BLaER1 treated with 17β-estradiol and CSF1 and Interleukin-3, amounts not matched to agents 10 nM and 100 nM (cell line): ENCODE measurements at regions not wholly inside any gene's neighbourhood (a gene's known extent, or its start where the extent isn't known, plus 50 kb on each side); places are given as distances from the start of the nearest gene placed in this dataset.

Experiments used
- H3K27ac ChIP-seq, 11 experiments: shearing (Covaris generic); formaldehyde crosslinking; 2 replicates each; pipeline ENCODE4 v1.8.1; 2022
- H3K27me3 ChIP-seq, 11 experiments: shearing (Covaris generic); formaldehyde crosslinking; 2 replicates each; pipeline ENCODE4 v1.8.1; 2022
- H3K36me3 ChIP-seq, 11 experiments: shearing (Covaris generic); formaldehyde crosslinking; 2 replicates each; pipeline ENCODE4 v1.8.1; 2022
- H3K4me1 ChIP-seq, 10 experiments: shearing (Covaris generic); formaldehyde crosslinking; 2 replicates each; pipeline ENCODE4 v1.8.1; 2022
- H3K4me2 ChIP-seq, 11 experiments: shearing (Covaris generic); formaldehyde crosslinking; 2 replicates each; pipeline ENCODE4 v1.8.1; 2022
- H3K4me3 ChIP-seq, 10 experiments: shearing (Covaris generic); formaldehyde crosslinking; 2 replicates each; pipeline ENCODE4 v1.8.1; 2022
- H3K9ac ChIP-seq, 11 experiments: shearing (Covaris generic); formaldehyde crosslinking; 2 replicates each; pipeline ENCODE4 v1.8.1; 2022
- H3K9me3 ChIP-seq, 11 experiments: shearing (Covaris generic); formaldehyde crosslinking; replicated peaks in 1 of 11; 2 replicates each; pipeline ENCODE4 v1.8.1; 2022
- H4K20me1 ChIP-seq, 11 experiments: shearing (Covaris generic); formaldehyde crosslinking; 2 replicates each; pipeline ENCODE4 v1.8.1; 2022
- Cebpa-rat ChIP-seq, 11 experiments: shearing (Covaris generic); IDR thresholded peaks; 2 replicates each; pipeline ENCODE4 v1.8.1; 2022

DNA sequence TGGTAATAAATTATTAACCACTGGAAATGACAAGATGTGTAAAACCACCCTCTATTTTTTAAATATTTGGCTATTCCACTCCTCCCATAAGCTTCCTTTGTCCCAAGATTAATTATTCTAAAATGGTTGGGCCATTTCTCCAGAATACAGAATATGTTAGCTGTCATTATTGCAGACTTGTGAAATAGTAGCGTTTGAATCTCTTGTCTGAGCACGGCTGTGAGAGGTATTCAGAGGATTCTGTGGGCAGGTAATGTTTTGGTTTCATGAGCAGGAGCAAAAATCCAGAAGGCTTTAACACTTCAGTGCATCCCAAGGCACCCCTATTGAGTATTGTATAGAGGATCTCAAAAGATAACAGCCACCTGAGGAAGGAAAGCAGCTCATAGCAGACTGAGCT, 256.0 kb downstream of the UQCRFS1 start:
- no peak overlapping the region for H3K9ac ChIP-seq
- no peaks in the 10 kb centered on the region for H4K20me1 ChIP-seq
- no peak overlapping the region for H3K4me2 ChIP-seq
- no peak overlapping the region for H3K4me3 ChIP-seq
- TF ChIP-seq Cebpa-rat (IDR thresholded peaks at IDR 0.05) = no peak
- H3K9me3 ChIP-seq = peaks cover 11 to 23% (median 16%) of the 10 kb centered on the region in 11 experiments; a peak in 19 of 22 replicates
- no peaks in the 10 kb centered on the region for H3K36me3 ChIP-seq
- no peaks in the 10 kb centered on the region for H3K4me1 ChIP-seq
- no peak overlapping the region for H3K27ac ChIP-seq
- H3K27me3 ChIP-seq = no peaks in the 10 kb centered on the region

DNA sequence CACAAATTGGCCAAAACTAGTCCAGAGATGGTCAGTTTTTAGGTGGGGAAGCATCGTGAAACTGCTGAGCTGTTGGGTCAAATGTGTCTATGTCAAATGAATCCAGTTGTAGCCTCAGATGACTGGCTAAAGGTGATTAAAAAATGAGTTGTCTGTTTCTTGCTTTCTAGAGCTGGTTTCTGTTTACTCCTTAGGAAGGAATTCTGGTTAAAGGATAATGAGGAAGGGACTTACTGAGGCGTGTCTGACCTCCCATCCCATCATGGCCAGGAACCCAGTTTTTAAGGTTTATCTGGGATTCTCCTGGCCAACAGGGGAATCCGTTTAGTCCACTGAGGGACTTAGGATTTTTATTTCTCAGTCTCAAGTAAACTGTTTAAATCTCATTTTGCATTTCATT, 256.5 kb downstream of the UQCRFS1 start:
- H4K20me1 ChIP-seq = no peaks in the 10 kb centered on the region
- TF ChIP-seq Cebpa-rat (IDR thresholded peaks at IDR 0.05) = no peak

DNA sequence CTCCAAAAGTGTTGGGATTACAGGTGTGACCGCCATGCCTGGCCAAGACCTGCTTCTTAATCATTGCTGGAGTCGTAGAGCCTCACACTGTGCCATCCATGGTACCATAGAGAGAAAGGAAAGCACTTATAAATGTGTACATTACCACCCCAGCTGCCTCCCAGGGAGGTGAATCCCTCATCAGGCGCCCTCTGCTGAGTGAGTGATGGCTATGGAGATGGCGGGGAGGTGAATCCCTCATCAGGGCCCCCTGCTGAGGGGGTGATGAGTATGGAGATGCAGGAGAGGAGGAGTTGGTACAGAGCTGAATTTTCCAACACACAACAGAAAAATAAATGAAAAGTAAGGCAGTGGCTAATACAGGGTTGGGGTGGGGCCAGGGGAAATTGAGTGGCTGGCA, 263.4 kb downstream of the UQCRFS1 start:
- no peaks in the 10 kb centered on the region for H3K27me3 ChIP-seq

More for the DNA sequence above, 256.5 kb downstream of the UQCRFS1 start:
- H3K9me3 ChIP-seq = peaks cover 11 to 23% (median 16%) of the 10 kb centered on the region in 11 experiments; a peak in 19 of 22 replicates
- no peak overlapping the region for H3K4me3 ChIP-seq
- no peak overlapping the region for H3K27ac ChIP-seq
- H3K27me3 ChIP-seq = no peaks in the 10 kb centered on the region
- no peak overlapping the region for H3K9ac ChIP-seq
- H3K4me2 ChIP-seq = no peak overlapping the region
- H3K4me1 ChIP-seq = no peaks in the 10 kb centered on the region
- H3K36me3 ChIP-seq = no peaks in the 10 kb centered on the region

DNA sequence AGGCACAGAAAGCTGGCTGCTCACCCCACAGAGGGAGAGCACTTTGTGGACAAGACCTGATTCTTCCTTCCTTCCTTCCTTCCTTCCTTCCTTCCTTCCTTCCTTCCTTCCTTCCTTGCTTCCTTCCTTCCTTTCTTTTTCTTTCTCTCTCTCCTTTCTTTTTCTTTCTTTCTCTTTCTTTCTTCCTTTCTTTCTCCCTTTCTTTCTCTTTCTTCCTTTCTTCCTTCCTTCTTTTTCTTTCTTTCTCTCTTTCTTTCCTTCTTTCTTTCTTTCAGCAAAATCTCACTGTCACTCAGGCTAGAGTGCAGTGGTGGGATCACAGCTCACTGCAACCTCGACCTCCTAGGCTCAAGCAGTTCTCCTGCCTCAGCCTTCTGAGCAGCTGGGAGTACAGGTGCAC, 263.9 kb downstream of the UQCRFS1 start:
- Histone ChIP-seq H4K20me1 (no peaks in the 10 kb centered on the region), H3K9ac (no peak overlapping the region), H3K27me3 (no peaks in the 10 kb centered on the region), H3K9me3 (peaks cover under 1 to 9% (median 2%) of the 10 kb centered on the region in 11 experiments; a peak in 14 of 22 replicates), H3K4me2 (peak overlapping the region in 8 of 11 experiments; percentile 43 to 77 (median 66); a peak in 15 of 22 replicates), H3K4me1 (peaks cover 7 to 23% (median 19%) of the 10 kb centered on the region in 10 experiments; a peak in 17 of 20 replicates), H3K36me3 (no peaks in the 10 kb centered on the region), H3K4me3 (no peak overlapping the region), H3K27ac (no peak overlapping the region)
- TF ChIP-seq Cebpa-rat (IDR thresholded peaks at IDR 0.05) = no peak

More for the DNA sequence above, 263.4 kb downstream of the UQCRFS1 start:
- no peak for TF ChIP-seq Cebpa-rat (IDR thresholded peaks at IDR 0.05)
- H3K36me3 ChIP-seq = no peaks in the 10 kb centered on the region
- peak overlapping the region in 7 of 11 experiments; percentile 43 to 77 (median 69); a peak in 11 of 22 replicates for H3K4me2 ChIP-seq
- peaks cover 7 to 23% (median 19%) of the 10 kb centered on the region in 10 experiments; a peak in 17 of 20 replicates for H3K4me1 ChIP-seq
- H3K27ac ChIP-seq = no peak overlapping the region
- no peaks in the 10 kb centered on the region for H4K20me1 ChIP-seq
- peaks cover 5 to 14% (median 7%) of the 10 kb centered on the region in 11 experiments; a peak in 18 of 22 replicates for H3K9me3 ChIP-seq
- no peak overlapping the region for H3K4me3 ChIP-seq
- no peak overlapping the region for H3K9ac ChIP-seq

DNA sequence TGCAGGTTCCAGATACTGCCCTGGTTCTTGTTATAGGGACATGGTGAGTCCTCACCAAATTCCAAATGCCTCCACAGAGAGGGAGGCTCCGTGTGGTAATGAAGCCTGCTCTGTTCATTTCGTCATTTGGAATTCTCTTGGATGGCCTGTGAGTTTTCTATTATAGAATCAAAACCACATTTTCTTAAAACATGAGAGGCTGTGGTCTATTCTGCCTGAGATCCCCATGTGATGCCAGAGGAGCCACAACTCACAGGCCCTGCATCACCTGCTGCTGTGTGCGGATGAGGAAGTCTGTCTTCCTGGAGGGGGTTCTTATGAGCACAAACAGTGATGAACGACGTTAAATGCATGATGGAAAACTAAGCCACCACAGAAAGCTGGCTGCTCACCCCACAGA, 264.4 kb downstream of the UQCRFS1 start:
- Histone ChIP-seq H3K36me3 (no peaks in the 10 kb centered on the region), H3K9me3 (peaks cover 0 to 4% (median 0%) of the 10 kb centered on the region in 11 experiments; a peak in 3 of 22 replicates), H3K4me2 (peak overlapping the region; percentile 22 to 77 (median 64)), H3K4me3 (no peak overlapping the region), H4K20me1 (no peaks in the 10 kb centered on the region), H3K27me3 (no peaks in the 10 kb centered on the region), H3K4me1 (peaks cover 7 to 23% (median 19%) of the 10 kb centered on the region in 10 experiments; a peak in 17 of 20 replicates), H3K9ac (peak overlapping the region in 2 of 11 experiments; percentile 19 to 34; a peak in 1 of 22 replicates), H3K27ac (no peak overlapping the region; a peak in 1 of 22 replicates)
- no peak for TF ChIP-seq Cebpa-rat (IDR thresholded peaks at IDR 0.05)

DNA sequence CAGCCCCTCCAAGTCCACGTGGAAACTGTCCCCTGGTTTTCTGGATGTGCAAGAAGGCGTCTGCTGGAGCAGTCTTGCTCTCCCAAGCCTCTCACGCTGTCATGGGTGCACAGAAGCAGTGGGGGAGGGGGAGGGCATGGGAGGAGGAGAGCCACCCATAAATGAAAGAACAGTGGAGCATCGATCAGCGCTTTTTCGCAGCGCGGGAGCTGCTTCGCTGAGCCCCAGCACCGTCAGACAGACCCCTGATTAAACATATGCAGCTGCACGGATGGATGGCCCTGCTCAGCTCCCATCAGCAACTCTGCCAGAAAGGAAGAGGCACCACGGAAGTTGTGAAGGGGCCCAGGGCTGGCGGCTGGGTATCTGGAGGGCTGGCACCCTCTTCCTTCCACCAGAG, 264.9 kb downstream of the UQCRFS1 start:
- H3K36me3 ChIP-seq = no peaks in the 10 kb centered on the region
- peak overlapping the region; percentile 22 to 77 (median 64) for H3K4me2 ChIP-seq
- TF ChIP-seq Cebpa-rat (IDR thresholded peaks at IDR 0.05) = no peak
- H3K9me3 ChIP-seq = no peaks in the 10 kb centered on the region
- no peaks in the 10 kb centered on the region for H4K20me1 ChIP-seq
- H3K27ac ChIP-seq = no peak overlapping the region
- H3K27me3 ChIP-seq = no peaks in the 10 kb centered on the region
- peaks cover 7 to 23% (median 19%) of the 10 kb centered on the region in 10 experiments; a peak in 17 of 20 replicates for H3K4me1 ChIP-seq
- peak overlapping the region in 1 of 11 experiments; percentile 19; a peak in 1 of 22 replicates for H3K9ac ChIP-seq
- H3K4me3 ChIP-seq = no peak overlapping the region

DNA sequence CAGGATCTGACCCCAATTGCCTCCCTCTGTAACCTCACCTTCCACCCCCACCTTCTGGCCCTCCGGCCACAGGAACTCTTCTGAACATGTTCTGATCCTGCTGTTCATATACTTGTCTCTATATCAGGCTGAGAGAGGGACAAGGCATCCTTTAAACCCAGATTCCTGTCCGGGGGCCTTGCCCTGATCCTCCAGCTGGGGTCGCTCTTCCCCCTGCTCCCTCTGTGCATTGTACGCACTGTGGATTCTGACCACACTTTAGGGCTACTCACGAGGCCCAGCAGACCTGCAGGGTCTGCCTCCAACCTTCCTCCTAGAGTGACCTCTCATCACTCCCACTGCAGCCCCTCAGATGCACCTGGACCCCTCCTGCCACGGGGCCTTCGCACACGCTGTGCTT, 269.3 kb downstream of the UQCRFS1 start:
- no peak overlapping the region for H3K4me2 ChIP-seq
- H3K4me3 ChIP-seq = no peak overlapping the region
- no peak overlapping the region for H3K9ac ChIP-seq
- no peaks in the 10 kb centered on the region for H3K27me3 ChIP-seq
- H4K20me1 ChIP-seq = no peaks in the 10 kb centered on the region
- H3K4me1 ChIP-seq = peaks cover 6 to 14% (median 11%) of the 10 kb centered on the region in 10 experiments; a peak in 17 of 20 replicates
- no peak for TF ChIP-seq Cebpa-rat (IDR thresholded peaks at IDR 0.05)
- 0 out of 22 replicates have a peak, but pooled peaks cover 0 to 5% (median 0%) of the 10 kb centered on the region in 11 experiments for H3K9me3 ChIP-seq
- H3K27ac ChIP-seq = no peak overlapping the region
- no peaks in the 10 kb centered on the region for H3K36me3 ChIP-seq

DNA sequence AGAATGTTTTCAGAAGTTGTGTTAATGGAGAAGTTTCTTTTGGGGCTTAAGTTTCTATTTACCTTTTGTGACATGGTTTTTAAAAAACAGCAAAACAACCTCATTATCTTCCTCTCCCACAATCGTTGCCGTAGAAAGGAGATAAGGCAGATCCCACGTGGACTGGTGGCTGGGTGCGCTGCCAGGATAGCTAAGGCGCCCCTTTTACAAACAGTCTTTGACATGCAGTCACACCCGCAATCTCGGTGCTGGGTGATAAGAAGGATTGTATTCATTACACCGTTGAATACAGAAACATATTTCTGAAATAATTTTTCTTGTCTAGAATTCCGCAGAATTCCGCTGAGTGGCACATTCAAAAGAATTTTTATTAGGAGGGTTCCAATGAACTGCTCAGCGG, 271.1 kb downstream of the UQCRFS1 start:
- Histone ChIP-seq H3K27ac (no peak overlapping the region), H3K27me3 (no peaks in the 10 kb centered on the region), H3K9me3 (peaks cover 0 to 5% (median 0%) of the 10 kb centered on the region in 11 experiments; a peak in 1 of 22 replicates), H3K4me2 (no peak overlapping the region), H3K9ac (no peak overlapping the region), H4K20me1 (no peaks in the 10 kb centered on the region), H3K4me3 (no peak overlapping the region), H3K36me3 (no peaks in the 10 kb centered on the region), H3K4me1 (peaks cover 0 to 10% (median 0%) of the 10 kb centered on the region in 10 experiments; a peak in 2 of 20 replicates)
- no peak for TF ChIP-seq Cebpa-rat (IDR thresholded peaks at IDR 0.05)

DNA sequence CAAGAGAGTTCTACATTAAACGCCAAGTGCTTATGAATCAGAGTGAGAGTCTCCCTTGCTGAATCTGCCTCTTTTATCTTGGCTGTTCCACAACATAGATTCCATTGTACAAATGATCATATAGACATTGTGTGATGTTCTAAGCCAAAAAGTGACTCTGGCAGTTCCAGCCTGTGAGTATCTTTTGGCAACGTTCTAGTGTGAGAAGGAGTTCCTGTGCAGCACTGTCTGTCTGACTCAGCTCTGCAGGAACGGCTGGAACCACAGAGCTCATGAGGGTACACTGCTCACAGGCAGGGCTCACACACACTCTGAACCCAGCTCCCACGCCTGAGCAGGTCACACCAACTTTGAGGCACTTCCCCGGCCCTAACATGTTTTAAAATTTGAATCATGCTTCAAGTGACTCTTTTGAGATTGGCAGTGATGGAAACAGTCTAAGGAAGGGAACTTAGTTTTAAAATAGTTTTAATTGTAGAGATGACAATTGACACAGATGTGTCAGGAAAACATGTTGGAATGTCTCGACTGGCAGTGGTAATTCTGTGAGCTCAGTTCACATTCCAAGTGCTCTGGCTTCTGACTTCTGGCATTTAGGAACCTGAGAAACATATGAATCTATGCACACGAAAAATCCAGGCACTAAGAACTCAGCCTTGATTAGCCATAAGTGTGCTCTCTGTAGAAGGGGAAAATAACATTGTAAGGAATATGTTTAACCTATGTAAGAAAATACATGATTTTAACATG, 272.0 kb downstream of the UQCRFS1 start:
- Histone ChIP-seq H3K4me3 (no peak overlapping the region), H4K20me1 (no peaks in the 10 kb centered on the region), H3K9ac (no peak overlapping the region), H3K9me3 (peaks cover 0 to 5% (median 0%) of the 10 kb centered on the region in 11 experiments; a peak in 1 of 22 replicates), H3K4me2 (no peak overlapping the region), H3K27ac (no peak overlapping the region), H3K27me3 (no peaks in the 10 kb centered on the region), H3K4me1 (peaks cover 0 to 10% (median 0%) of the 10 kb centered on the region in 10 experiments; a peak in 2 of 20 replicates), H3K36me3 (no peaks in the 10 kb centered on the region)
- TF ChIP-seq Cebpa-rat (IDR thresholded peaks at IDR 0.05) = no peak
